Suprapubic skin (tissue), 4 donors: ENCODE measurements at regions not wholly inside any gene's neighbourhood (a gene's known extent, or its start where the extent isn't known, plus 50 kb on each side); places are given as distances from the start of the nearest gene placed in this dataset.

Experiments
- CTCF ChIP-seq, 2 donors: fragments of 200-600 bp in 1 of 2; fragments of 450-650 bp in 1 of 2; sonication (generic) in 1 of 2; IDR thresholded peaks; one replicate each; pipeline ENCODE4 v1.5.1; 2016 to 2019; ENCODE audit warnings: antibody characterized with exemption in 2 of 2, mild to moderate bottlenecking in 1 of 2, moderate library complexity in 1 of 2
- EP300 ChIP-seq: sonication (generic); formaldehyde crosslinking; IDR thresholded peaks from one replicate; pipeline ENCODE4 v1.6.1; 2017; ENCODE audit warnings: antibody characterized with exemption
- POLR2A ChIP-seq, 2 donors: fragments of 450-650 bp; IDR thresholded peaks; one replicate each; pipeline ENCODE4 v1.6.1; 2017; ENCODE audit warnings: antibody characterized with exemption in 2 of 2, mild to moderate bottlenecking in 2 of 2, moderate library complexity in 2 of 2
- POLR2AphosphoS5 ChIP-seq, 3 donors: sonication (generic); formaldehyde crosslinking; IDR thresholded peaks; one replicate each; pipeline ENCODE4 v1.6.1; 2017; ENCODE audit warnings: antibody characterized with exemption in 3 of 3

DNA sequence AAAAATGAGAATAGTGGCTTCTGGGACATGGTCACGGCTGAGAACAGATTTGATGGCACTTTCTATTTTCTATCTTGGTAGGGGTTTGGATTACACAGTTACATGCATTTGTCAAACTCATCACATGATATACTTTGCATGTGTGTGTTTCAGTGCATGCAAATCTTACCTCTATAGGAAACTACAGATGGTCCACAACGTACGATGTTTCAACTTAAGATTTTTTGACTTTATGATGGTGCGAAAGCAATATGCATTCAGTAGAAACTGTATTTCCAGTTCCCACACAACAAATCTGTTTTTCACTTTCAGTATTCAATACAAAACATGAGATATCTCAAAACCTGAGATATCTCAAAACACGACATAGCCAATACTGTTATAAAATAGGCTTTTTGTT is 231.8 kb upstream of the SPTLC3 start:
- no peak for TF ChIP-seq POLR2A (IDR thresholded peaks at IDR 0.05)
- TF ChIP-seq POLR2AphosphoS5 (IDR thresholded peaks at IDR 0.05): no peak
- no peak for TF ChIP-seq CTCF (IDR thresholded peaks at IDR 0.05)
- TF ChIP-seq EP300: no peak
